GM18861 (cell line): ENCODE measurements at regions not wholly inside any gene's neighbourhood (a gene's known extent, or its start where the extent isn't known, plus 50 kb on each side); places are given as distances from the start of the nearest gene placed in this dataset.

ENCODE experiments used
- ATAC-seq: cut with Tn5 transposase; IDR thresholded peaks from one replicate; pipeline ENCODE4 v1.9.1; 2021; ENCODE audit not compliant: unreplicated experiment

GRCh38 chr4:41359422-41359775 is 102.7 kb downstream of the UCHL1 start:
- no peak for ATAC-seq

- no peak for ATAC-seq
Measured at GRCh38 chr4:41359836-41360213, 103.1 kb downstream of the UCHL1 start.

- no peak for ATAC-seq
Measured at GRCh38 chr4:41360214-41360920, 103.6 kb downstream of the UCHL1 start.

DNA sequence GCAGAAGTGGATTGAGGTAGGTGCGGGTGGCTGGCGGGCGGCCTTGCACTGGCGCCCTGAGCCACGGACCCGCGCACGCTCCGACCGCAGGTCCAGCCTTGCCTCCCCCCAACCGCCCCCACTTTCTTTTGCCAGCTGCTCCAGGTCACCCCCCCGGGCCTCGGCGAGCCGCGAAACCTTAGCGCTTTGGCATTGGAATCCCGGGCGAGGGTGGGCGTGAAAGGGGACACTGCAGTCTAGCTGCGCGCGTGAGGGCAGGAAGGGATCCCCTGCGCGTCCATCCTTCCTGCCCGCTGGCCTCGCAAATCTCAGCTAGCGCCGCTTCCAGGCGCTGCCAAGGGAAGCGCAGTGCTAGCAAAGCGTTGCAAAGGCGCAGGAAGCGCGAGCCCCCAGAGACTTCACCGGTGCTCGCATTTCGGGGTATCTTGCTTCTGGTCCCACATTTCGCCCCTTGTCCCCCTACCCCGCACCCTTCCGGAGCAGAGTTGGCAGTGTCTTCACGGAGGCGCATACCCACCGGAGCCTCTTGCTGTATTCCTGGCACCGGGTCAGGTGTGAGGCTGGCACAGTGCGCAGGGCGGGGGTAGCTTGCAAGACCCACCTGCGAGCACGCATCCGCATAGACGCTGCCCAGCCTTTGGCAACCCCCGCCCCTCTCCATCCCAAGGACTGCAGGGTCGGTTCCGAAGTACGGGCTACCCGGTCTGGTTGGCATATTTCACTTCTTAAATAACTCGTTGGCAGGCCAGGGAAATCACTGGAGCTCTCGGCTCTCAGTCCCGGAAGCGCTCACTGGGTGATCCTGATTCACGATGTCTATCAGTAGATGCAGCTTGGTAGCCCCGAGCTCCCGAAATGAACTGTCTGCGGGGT is 104.4 kb downstream of the UCHL1 start:
- no peak for ATAC-seq

DNA sequence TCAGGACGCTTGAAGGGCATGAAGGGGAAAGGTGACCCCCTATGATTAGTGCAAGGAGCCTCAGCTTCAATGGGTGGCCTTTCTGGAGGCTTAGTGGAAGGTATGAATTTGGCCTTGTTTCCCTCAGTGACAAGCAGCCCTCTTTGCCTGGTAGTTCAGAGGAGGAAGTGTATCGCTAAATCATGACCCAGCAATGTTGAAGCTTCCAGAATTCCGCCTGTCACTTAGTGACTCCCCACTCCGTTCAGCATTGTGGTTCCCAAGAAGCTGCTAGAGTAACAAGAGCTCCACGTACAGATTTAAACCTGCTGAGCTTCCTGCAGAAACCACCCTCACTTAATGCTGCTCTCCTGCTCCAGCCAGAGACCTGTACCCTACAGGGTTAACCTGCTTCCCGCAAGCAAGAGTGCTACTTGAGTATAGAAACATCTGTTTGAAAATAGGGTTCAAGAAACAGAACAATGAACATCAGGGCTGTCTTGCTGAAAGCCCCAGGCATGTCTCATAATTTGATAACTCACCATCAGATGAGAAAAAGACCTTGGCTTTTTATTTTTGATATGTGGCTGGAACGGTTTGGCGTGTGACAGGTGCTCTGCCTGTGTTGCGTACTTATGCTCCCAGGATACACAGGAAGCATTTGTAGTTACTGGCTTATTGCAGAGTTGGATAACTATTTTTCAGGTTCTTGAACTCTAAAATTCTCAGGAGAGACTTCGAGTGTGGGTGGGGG is 105.2 kb downstream of the UCHL1 start:
- no peak for ATAC-seq

GRCh38 chr4:41362621-41363383 is 106.1 kb downstream of the UCHL1 start:
- no peak for ATAC-seq

DNA sequence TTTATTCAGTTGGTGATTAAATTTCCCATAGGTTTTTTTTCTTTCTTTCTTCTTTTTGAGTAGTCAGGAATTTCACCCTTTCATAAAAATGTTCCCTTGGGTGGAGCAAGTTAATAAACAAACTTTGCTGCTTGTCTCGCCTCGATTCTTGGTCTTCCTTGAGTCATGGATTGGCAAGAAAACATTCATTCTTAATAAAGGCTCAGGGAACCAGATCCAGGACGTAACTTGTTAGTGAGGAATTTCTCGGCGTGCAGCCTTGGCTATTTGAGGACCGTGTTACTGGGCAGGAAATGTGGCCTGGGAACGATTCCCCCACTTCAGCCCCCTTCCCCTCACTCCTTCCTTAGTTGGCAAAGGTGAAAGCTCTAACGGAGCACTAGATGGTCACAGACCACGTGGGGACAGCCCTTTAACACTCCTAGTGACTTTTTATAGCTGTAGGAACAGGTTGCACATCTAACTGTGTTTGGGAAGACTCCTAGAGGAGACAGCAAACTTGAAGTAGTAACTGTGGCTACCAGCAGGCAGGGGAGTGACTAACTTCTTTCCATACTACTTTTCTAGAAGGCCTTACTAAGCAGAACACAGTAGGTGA is 106.8 kb downstream of the UCHL1 start:
- ATAC-seq: no peak

GRCh38 chr4:41364876-41365275 is 108.1 kb downstream of the UCHL1 start:
- ATAC-seq: no peak

DNA sequence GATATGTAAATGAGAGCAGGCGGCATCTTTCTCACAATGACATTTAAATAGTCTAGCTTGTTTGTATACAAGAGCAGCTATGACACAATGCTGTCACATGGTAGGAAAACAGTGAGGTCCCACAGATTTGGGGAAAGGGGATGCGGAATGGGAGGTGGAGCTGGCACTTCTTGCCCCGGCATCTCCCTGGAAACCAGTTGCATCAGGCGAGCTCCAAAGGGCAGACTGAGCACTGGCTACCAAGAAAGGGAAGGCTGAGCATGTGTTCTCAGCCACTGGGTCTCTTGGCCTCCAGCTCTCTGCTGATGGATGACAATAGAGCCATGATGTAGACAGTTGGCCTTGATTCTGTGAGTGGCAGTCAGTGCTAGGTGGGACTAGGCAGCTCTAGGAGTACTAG is 109.0 kb downstream of the UCHL1 start:
- ATAC-seq: no peak

DNA sequence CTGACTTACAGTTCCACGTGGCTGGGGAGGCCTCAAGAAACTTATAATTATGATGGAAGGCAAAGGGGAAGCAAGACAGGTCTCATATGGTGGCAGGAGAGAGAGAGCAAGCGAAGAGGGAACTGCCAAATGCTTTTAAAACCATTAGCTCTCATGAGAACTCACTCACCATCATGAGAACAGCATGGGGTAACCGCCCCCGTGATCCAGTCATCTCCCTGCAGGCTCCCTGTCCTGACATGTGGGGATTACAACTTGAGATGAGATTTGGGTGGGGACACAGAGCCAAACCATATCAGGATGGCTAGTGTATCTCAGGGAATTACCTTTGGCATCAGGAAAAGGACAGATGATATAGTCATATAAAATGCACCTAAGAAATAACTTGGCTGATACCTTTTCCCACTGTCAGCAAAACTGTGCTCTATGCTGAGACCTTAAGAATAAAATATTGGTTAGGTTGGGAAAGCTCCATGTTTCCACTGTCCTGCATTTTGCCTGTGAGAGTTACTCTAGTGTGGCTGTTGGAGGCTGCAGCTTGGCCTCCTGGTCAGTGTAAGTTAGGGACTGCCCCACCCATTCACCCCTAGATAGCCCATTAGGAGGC is 110.3 kb downstream of the UCHL1 start:
- no peak for ATAC-seq

DNA sequence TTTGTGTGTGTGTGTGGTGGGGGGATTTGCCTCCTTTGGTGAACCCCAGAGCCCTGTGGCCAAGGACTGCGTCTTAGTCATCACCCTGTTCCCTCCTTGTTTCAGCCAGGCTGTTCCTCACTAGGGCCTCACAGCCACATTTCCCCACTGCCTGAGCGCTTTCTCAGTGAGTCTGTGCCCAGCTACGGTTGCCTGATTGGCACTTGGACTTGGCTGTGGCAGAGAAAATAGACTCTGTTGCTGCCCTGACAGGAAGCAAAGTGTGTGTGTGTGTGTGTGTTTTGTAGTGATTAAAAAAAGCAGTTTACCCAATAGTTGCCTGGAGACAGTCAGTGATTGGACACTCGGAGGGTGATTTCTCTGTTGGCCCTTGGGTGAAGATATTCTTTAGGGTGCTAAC is 113.0 kb downstream of the UCHL1 start:
- no peak for ATAC-seq

- ATAC-seq: no peak
Measured at GRCh38 chr4:41373221-41373620, 116.5 kb downstream of the UCHL1 start.

DNA sequence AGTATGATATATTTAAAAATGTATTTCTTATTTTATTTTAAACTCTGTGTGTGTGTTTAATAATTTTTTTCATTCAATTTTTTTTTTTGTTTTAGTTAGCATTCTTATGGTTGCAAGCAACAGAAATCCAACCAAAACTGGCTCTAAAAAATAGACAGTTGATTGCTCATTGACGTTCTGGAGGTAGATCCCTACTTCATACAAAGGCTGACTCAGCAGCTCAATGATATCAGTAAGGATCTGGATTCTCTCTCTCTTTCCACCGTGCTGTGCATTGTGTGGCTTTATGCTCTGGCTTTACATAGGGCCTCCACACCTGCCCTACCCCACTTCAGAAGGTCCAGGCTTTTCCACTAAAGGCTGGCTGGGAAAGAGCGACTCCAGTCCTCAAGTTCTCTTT is 117.8 kb downstream of the UCHL1 start:
- ATAC-seq: no peak

- no peak for ATAC-seq
Measured at GRCh38 chr4:41375561-41375960, 118.8 kb downstream of the UCHL1 start.

- no peak for ATAC-seq
Measured at GRCh38 chr4:41377196-41377595, 120.5 kb downstream of the UCHL1 start.

DNA sequence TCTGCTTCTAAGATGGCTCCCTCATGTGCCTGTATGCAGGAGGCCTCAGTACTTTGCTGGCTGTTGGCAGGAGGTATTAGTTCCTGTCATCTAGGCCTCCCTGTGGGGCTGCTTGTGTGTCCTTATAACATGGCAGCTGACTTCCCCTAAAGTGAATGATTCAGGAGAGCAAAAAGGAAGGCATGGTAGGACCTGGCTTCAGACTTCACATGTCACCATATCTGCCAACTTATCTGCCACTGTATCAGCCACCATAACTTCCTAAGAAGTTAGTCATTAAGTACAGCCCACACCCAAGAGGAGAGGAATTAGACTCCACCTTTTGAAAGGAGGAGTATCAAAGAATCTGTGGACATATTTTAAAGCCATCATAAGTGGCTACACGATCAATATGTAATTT is 122.5 kb downstream of the UCHL1 start:
- no peak for ATAC-seq

DNA sequence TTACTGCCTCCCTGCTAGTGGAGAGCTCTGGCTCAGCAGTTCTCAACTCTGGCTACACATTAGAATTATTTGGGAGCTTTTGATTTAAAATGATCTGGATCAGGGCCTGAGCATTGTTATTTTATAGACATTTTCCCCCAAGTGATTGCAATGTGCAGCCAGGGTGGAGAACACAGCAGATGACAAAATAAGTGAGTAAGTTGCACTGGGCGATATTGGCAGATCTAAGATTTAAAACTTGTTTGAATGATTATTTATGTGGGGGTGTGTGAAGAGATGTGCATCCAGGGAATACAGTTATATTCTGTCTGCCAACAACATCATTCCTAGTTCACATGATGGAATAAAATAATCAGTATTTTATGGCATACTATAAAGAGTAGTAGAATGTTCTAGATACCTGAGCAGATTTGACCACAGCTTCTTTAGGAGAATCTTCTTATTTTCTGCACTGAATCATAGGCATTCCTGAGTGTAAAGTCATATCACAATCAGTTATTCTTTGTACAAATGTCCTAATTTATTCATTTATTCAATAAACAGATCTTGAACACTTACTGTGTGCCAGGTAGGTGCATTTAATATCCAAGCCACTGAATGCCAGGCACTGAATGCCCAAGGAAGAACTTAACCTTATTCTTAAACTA is 123.9 kb downstream of the UCHL1 start:
- no peak for ATAC-seq

DNA sequence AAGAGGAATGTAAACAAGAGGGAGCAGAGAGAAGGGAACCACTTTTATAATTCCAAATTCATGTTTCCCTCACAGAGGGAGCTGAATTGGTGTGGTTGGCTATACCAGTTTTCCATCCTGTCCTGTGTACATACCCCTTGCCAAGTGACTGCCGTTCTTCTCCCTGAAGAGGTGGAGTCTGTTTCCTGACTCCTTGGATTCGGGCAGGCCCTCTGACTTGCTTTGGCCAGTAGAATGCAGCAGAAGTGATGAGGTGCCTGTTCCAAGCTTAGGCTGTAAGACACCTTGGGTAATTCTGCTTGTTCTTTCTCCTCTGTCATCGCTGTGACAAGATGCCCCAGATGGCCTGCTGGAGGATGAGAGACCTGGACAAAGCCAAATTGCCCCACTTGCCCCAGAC is 124.7 kb downstream of the UCHL1 start:
- ATAC-seq: no peak

DNA sequence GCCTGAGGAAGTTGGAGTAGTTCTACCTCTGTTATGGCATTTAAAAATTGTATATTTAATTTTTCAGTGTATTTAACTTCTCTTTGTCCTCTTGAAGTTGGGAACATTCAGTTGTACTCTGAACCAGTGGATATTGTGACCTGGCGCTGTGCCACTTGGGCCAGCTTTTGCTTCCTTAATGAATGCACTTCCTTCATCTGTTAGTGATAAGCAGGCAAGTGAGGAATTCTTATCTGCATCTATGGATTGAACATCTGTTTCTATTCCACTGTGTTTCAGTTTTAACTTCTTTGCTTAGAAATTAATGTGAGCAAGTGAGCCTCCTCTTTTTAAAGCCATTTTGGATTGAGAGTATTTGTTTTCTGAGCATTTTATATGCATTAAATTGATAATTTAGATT is 128.3 kb downstream of the UCHL1 start:
- ATAC-seq: no peak

DNA sequence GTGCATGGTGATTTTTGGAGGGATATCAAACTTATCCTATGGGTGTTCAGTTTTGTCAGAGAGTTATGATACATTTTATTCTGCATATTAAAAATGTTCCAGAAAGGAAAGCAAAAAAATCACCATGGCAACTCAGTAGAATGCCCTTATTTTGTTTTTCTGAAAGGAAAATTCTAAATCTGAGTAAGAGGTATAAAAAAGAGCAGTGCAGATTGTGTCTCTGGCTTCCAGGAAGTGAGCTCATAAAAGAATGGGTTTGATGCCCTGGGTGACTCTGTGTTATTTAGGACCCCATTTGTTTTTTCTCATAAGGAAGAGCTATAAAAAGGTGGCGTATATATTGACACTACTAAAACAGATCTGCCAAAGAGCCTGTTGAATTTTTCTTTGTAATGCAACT is 128.8 kb downstream of the UCHL1 start:
- no peak for ATAC-seq
